ENCODE measurements at regions not wholly inside any gene's neighbourhood (a gene's known extent, or its start where the extent isn't known, plus 50 kb on each side); places are given as distances from the start of the nearest gene placed in this dataset.
A peak's percentile ranks its signal among the peaks of the same experiment; 100 is the strongest.

DNA sequence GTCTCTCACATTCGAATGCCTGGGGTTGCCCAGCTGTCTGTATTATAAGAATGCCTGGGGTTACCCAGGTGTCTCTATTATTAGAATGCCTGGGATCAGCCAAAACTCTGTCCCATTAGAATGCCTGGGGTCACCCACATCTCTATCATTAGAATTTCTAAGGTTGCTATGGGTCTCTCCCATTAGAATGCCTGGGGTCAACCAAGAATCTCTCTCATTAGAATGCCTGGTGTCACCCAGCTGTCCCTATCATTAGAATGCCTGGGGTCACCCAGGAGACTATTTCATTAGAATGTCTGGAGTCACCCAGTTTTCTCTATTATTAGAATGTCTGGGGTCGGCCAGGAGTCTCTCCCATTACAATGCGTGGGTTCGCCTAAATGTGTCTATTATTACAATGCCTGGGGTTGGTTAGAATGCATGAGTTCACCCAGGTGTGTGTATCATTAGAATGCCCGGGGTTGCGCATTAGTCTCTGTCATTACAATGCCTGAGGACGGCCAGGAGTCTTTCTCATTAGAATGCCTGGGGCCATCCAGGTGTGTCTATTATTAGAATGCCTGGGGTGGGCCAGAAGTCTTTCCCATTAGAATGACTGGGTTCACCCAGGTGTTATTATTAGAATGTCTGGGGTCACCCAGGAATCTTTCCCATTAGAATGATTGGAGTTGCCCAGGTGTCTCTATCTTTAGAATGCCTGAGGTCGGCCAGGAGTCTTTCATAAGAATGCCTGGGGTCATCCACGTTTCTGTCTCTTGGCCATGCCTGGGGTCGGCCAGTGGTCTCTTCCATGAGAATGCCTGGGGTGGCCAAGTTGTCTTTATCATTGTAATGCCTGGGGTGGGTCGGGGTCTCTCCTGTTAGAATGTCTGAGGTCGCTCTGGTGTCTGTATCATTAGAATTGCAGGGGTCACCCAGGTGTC, 59.6 kb downstream of the RNF187 start:
- no peak for DNase-seq (ENCODE audit: low read depth in 2 of 2)

DNA sequence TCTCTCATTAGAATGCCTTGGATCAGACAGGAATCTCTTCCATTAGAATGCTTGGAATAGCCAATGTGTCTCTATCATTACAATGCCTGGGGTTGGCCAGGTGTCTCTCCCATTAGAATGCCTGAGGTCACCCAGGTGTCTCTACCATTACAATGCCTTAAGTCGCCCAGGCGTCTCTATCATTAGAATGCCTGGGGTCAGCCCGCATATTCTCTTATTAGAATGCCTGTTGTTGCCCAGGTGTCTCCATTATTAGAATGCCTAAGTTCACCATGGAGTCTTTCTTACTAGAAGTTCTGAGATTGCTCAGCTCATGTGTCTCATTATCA, 60.2 kb downstream of the RNF187 start:
- DNase-seq (ENCODE audit: low read depth in 2 of 2), result no peak

DNA sequence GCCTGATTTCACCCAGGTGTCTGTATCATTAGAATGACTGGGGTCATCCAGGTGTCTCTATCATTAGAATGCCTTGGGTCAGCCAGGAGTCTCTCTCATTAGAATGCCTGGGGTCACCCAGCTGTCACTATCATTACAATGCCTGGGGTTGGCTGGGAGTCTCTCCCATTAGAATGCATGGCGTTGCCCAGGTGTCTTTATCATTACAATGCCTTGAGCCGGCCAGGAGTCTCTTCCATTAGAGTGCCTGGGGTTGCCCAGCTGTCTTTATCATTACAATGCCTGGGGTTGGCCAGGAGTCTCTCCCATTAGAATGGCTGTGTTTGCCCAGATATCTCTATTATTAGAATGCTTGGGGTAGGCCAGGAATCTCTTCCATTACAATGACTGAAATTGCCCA, 61.6 kb downstream of the RNF187 start:
- no peak for DNase-seq (ENCODE audit: low read depth in 2 of 2)

DNA sequence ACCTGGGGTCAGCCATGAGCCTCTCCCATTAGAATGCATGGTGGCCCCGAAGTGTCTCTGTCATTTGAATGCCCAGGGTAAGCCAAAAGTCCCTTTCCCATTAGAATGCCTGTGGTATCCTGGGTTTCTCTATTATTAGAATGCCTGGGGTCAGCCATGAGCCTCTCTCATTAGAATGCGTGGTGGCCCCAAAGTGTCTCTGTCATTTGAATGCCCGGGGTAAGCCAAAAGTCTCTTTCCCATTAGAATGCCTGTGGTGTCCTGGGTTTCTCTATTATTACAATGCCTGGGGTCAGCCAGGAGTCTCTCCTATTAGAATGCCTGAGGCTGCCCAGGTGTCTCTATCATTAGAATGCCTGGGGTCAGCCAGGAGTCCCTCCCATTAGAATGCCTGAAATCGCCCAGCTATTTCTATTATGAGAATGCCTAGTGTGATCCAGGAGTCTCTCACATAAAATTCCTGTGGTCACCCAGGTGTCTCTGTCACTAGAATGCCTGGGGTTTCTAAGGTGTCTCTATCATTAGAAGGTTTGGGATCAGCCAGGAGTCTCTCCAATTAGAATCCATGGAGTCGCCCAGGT, 65.5 kb downstream of the RNF187 start:
- no peak for DNase-seq (ENCODE audit: low read depth in 2 of 2)

DNA sequence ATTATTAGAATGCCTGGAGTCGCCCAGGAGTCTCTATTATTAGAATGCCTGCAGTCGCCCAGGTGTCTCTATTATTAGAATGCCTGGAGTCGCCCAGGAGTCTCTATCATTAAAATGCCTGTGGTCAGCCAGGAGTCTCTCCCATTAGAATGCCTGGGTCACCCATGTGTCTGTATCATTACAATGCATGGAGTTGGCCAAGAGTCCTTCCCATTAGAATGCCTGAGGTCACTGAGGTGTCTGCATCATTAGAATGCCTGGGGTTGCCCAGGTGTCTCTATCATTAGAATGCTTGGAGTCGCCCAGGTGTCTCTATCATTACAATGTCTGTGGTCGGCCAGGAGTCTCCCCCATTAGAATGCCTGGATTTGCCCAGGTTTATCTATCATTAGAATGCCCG, 66.9 kb downstream of the RNF187 start:
- DNase-seq (ENCODE audit: low read depth in 2 of 2), result no peak

DNA sequence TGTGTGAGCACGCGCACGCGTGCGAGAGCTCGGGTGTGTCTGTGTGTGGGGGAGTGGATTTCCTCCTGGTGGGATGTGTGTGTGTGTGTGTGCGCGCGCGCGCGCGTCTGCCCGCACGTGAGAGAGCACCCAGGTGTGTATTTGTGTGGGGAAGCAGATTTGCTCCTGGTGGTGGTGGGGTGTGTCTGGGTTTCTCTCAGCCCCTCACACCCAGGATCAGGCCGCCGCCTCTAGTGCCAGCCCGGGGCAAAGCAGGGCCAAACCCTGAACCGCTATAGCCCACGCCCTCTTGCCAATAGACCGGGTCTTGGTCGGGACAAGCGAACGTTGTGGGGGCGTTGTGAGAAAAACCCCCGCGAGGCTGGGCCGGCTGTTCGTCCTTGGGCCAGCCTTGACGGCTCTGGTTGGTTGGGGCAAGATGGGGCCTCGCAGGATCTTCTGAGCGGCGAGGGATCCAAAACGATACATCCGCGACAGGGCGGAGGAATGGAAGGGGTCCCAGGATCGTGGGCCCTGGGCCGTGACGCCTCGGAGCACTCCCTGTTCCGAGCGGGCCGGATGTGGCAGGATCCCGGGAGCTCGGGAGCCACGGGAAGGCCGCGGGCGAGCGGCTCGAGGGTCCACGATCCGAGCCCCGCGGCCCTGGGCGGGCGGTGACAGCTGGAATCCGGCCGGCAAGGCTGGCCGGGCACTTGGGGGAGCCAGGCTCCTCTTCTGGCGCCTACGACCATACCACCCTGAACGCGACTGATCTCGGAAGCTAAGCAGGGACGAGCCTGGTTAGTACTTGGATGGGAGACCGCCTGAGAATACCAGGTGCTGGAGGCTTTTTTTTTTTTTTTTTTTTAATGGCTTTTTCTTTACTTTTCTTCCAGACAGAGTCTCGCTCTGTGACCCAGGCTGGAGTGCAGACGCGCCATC, 68.2 kb downstream of the RNF187 start:
- DNase-seq (ENCODE audit: low read depth in 2 of 2), result no peak

DNA sequence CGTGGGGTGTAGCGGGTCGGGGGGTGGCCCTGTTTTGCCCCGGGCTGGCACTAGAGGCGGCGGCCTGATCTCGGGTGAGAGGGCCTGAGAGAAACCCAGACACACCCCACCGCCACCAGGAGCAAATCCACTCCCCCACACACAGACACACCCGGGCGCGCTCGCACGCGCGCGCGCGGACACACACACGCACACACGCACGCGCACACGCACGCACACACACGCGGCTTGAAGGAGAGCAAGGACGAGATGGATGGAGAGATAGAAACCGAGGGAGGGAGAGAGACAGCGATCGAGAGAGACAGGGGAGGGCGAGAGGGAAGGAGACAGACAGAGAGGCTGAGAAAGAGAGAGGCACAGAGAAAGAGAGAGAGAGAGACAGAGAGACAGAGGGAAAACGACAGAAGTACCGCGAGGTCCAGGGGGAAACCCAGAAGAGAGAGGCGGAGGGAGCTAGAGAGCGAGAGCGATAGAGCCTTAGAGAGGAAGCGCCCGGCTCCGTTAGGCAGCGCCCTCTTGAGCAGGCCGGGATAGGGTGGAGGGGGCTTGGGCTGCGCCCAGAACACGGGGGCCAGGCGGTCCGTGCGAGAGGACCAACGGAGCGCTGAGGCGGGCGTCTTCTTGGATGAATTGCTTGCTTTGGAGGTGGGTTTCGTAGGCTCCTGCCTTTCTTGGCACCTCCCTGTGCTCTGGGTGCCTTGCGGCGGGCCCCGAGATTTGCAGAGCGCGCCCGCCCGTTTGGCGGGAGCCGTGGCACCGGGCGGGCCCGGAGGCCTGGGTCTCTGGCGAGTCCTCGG, 69.7 kb downstream of the RNF187 start:
- peak in 1 of 2 donors; percentile 11 for DNase-seq (ENCODE audit: low read depth in 2 of 2)

Measured in stimulated activated CD4-positive, alpha-beta T cell treated with anti-CD3 and anti-CD28 coated beads, Interleukin-1b, Interleukin-23, amount 100 ng/mL, for 4 hours (primary cell).